ENCODE measurements at regions not wholly inside any gene's neighbourhood (a gene's known extent, or its start where the extent isn't known, plus 50 kb on each side); places are given as distances from the start of the nearest gene placed in this dataset.
"Not testable (repeated sequence)": the region's sequence is repeated elsewhere in the genome, so short reads cannot be mapped to it uniquely, and the experiment has no call there.

- no peak for DNase-seq
Measured at GRCh38 chr6:167737205-167737830, 89.4 kb upstream of the AFDN start.

- DNase-seq: no peak
Measured at GRCh38 chr6:167738386-167738785, 88.3 kb upstream of the AFDN start.

GRCh38 chr6:167739721-167740475 is 86.8 kb upstream of the AFDN start:
- no peak for DNase-seq

GRCh38 chr6:167742719-167743303 is 83.9 kb upstream of the AFDN start:
- no peak for DNase-seq

DNA sequence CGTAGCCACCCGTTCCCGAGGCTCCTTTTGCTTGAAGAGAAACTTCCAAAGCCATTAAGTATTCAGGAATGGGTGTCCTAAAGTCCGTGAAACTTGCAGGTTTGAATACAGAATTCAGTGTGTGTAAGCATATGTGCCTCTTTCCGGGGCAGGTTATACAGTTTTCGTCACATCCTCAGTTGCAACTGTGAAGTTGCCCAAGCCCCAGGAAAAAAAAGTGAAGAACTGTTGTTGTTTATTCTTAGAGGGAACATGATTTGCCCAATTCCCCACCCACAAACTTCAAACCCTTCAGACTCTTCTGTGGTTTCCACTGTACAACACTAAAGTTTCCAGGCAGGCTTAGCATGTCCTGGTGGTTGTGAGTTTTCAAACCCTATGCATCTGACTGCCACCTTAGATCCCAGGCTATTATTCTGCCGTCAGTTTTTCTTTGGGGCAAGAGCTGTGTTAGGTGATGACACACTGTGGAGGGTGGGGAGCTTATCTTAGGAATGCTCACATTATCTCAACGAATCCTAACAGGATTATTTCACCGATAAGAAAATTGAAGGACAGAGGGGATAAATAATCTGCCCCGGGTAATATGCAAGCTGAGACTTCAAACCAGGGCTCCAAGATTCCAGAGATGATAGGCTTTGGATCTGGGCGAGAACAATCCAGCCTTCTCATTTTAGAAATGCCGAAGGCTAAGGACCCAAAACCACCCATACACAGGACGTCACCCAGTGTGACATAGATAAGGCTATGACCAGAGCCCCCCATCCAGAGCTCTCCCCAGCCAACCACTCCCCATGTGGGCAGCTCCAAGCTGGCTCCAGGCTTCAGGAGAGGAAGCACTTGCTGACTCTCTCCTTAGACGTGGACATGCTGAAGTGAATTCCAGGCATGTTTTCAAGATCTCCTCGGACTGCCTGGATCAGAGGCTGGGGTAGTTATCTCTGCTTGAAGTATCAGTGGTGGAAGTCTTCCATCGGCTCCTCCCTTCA is 81.7 kb upstream of the AFDN start:
- DNase-seq: no peak

DNA sequence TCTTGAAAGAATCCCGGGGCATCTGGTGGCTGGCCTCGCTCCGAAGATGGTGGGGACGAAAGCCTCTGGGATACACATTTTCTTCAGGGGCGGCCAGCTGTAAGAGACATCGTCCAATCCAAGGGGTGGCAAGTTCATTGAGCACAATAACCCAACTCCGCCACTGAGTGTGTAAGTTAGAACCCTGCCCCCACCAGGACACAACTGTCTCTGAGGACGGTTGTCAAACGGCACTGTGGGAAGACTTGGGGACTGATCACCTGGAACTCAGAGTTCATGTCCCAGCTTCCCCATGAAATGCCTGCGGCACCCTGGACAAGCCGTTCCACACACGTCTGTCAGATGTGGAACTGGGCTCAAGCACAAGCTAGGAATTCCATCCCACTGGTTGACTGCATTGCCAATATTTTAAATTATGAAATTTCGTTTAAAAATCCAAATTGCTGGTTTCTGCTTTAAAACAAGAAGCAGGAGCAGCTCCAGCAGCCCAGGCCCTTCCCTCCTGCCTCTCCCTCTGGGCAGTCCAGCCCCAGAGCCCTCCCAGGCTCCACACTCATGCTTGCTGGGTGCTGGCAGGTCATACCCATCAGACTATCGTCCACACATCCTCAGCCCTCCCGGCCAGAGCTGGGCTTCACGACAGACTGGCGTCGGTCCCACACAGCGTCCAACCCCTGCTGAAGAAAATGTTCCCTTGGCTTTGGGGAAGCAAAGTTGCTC is 80.9 kb upstream of the AFDN start:
- DNase-seq: no peak

- no peak for DNase-seq
Measured at GRCh38 chr6:167746390-167746907, 80.3 kb upstream of the AFDN start.

GRCh38 chr6:167746975-167747374 is 79.7 kb upstream of the AFDN start:
- DNase-seq: no peak

GRCh38 chr6:167747645-167748044 is 79.1 kb upstream of the AFDN start:
- no peak for DNase-seq

DNA sequence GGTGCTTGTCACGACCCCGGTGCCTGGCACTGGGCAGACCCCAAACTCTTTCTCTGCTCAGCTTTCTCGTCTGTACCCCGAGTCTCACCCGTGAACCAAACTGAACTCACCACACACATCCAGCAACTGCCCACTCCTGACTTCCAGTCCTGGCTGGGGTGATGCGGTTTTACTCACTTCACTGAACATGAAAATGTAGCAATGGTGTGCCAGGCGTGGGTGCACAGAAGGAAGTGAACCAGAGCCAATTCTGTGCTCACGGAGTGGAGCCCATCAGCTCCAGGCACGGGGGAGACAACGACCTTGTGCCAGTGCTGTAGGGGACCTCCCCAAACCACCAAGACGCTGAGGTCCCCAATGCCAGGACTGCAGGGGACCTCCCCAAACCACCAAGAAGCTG is 78.7 kb upstream of the AFDN start:
- no peak for DNase-seq

GRCh38 chr6:167748458-167749379 is 78.0 kb upstream of the AFDN start:
- DNase-seq: no peak

DNA sequence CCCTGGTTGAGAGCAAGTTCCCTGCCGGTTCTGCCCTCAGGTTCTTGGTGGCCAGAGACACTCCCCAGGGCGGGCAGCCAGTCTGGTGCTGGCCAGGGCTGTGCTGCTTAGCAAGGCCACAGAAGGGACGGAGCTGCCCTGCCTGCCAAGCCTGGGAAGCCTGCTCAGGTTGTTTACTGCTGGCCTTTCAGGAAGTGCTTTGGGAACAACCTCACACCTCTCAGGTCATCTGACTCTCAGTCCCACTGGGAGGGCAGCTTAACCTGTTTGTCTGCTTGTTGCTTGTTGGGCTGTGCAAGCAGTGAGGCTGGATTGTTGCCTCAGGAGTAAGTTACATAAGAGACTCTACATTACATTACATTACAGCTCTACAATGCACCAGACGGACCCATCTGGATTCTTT is 75.8 kb upstream of the AFDN start:
- no peak for DNase-seq

DNA sequence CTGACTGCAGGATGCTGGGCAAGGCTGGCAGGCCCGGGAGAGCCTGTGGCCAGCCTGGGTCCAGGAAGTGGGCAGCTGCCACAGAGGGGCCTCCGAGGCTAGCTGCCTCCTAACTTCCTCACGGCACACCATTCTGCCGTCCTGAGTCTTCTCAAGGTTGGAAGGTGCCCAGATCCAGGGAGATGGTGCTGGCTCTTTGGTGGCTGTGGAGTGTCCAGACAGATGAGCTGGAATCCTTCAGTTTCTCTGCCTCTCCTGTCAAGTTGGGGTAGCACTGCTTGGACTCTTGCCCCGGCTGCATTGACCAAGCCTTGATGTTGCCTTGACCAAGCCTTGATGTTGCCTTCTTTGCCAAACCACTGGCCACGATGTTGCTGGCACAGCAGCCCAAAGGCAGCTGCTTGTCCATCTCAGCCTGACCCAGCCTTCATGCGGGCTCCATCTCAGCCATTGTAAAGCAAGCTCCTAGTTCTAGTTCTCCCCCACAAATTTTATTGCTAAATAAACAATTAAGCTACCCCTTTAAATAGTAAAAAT is 75.1 kb upstream of the AFDN start:
- no peak for DNase-seq

GRCh38 chr6:167753281-167753680 is 73.4 kb upstream of the AFDN start:
- not testable (repeated sequence) for DNase-seq

DNA sequence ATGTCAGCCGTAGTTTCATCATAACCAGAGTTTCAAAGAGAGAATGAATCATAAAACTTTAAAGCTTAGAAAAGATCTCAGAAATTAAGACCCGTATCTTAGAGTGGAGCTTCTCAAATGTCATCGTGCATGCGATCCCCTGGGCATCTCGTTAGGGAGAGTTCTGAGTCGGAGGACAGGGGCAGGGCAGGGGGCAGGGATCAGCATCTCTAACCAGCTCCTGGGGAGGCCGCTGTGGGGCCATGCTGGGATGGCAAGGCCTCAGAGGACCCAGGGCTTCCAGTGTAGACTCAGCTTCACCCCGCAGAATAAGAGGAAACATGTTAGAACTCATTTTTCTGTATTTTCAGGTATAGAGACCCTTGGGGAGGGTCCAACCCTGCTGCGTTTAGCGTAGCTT is 72.0 kb upstream of the AFDN start:
- no peak for DNase-seq

DNA sequence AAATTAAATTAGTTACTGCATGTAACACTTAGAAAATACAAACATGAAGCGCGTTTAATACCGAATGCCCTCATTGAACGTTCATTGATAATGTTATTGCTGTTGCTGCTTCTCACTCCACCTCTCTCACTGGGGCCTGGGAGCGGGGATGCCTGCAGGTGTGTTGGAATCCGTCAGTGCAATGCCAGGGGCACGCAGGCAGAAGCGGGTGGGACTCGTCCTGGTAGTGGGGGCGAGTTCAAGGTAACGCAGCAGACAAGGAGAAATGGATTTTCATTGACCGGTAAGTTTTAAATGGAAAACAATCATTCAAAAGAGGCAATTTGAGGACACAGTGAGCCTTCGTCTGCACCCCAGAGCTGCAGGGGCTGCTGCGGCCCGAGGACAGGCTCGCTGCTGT is 71.2 kb upstream of the AFDN start:
- DNase-seq: no peak

GRCh38 chr6:167756597-167756996 is 70.1 kb upstream of the AFDN start:
- DNase-seq: no peak

DNA sequence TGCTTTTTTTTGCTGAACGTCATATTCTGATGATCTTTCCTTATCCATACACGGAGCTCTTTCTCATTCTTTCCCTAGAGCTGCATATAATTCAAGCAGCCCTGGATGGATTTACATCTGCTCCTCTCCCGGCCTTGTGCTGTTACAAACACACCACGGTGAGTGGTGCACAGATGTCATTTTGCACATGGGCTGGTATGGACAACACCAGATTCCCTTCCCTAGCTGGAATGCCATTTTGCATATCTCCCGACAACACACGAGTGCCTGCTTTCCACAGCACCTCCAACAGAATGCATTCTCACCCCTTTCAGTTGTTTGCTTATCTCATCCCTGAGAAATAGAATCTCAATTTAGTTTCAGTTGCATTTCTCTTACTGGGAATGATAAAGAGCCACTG is 69.5 kb upstream of the AFDN start:
- DNase-seq: no peak

- no peak for DNase-seq
Measured at GRCh38 chr6:167757821-167758220, 68.9 kb upstream of the AFDN start.

DNA sequence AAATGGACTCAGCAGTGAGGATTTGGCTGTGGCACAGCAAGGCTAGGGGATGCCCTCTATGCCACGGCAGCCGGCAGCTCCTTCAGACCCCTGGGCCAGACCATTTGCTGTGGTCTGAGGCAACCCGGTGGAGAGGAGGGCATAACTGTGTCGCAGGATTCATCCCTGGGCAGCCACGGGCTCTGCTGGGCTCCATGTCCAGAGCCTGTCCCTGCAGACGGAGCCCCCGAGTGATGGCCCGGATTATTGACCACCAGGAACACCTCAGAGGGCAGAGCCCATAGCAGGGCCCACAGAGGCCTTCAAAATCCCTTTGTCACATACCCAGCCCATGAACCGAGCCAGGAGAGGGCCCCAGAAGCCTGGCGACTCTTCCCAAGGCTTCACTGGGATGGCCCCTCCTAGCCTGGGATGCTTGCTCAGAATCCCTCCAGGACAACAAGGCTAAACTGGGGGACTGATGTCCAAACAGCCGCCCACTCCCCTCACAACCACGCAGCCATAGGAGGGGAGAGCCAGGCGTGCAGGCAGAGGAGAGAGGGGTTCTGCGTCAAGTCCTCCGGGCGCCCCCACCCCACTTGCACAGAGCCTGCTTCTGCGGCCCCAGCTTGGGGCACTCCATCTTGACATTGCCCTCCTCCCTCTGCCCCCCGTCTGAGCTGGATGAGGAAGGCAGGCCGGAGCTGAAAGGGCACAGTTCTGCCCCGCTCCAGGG is 68.2 kb upstream of the AFDN start:
- DNase-seq: no peak
